ENCODE measurements at regions not wholly inside any gene's neighbourhood (a gene's known extent, or its start where the extent isn't known, plus 50 kb on each side); places are given as distances from the start of the nearest gene placed in this dataset.
"Not testable (repeated sequence)": the region's sequence is repeated elsewhere in the genome, so short reads cannot be mapped to it uniquely, and the experiment has no call there.

GRCh38 chr16:52309446-52310416, 237.2 kb downstream of the TOX3 start:
- DNase-seq (ENCODE audit: low read depth, low spot score) = no peak

GRCh38 chr16:52308051-52308450, 238.9 kb downstream of the TOX3 start:
- no peak for DNase-seq (ENCODE audit: low read depth, low spot score)

GRCh38 chr16:52301026-52301425, 245.9 kb downstream of the TOX3 start:
- no peak for DNase-seq (ENCODE audit: low read depth, low spot score)

- no peak for DNase-seq (ENCODE audit: low read depth, low spot score)
These were observed 248.2 kb downstream of the TOX3 start for GRCh38 chr16:52298769-52299168.

GRCh38 chr16:52296706-52297315, 250.1 kb downstream of the TOX3 start:
- not testable (repeated sequence) for DNase-seq (ENCODE audit: low read depth, low spot score)

GRCh38 chr16:52296076-52296475, 250.9 kb downstream of the TOX3 start:
- DNase-seq (ENCODE audit: low read depth, low spot score) = no peak

GRCh38 chr16:52294660-52295059, 252.3 kb downstream of the TOX3 start:
- DNase-seq (ENCODE audit: low read depth, low spot score) = no peak

GRCh38 chr16:52293204-52293603, 253.7 kb downstream of the TOX3 start:
- DNase-seq (ENCODE audit: low read depth, low spot score) = no peak

- DNase-seq (ENCODE audit: low read depth, low spot score) = no peak
These were observed 263.2 kb downstream of the TOX3 start for GRCh38 chr16:52283584-52284375.

GRCh38 chr16:52283018-52283417, 263.9 kb downstream of the TOX3 start:
- no peak for DNase-seq (ENCODE audit: low read depth, low spot score)

- no peak for DNase-seq (ENCODE audit: low read depth, low spot score)
These were observed 266.9 kb downstream of the TOX3 start for GRCh38 chr16:52280086-52280485.

- no peak for DNase-seq (ENCODE audit: low read depth, low spot score)
These were observed 275.7 kb downstream of the TOX3 start for GRCh38 chr16:52271088-52271750.

GRCh38 chr16:52265446-52265861, 281.5 kb downstream of the TOX3 start:
- DNase-seq (ENCODE audit: low read depth, low spot score) = no peak

- no peak for DNase-seq (ENCODE audit: low read depth, low spot score)
These were observed 289.4 kb downstream of the TOX3 start for GRCh38 chr16:52257534-52257933.

GRCh38 chr16:52256310-52257078, 290.4 kb downstream of the TOX3 start:
- DNase-seq (ENCODE audit: low read depth, low spot score) = no peak

GRCh38 chr16:52254746-52255145, 292.2 kb downstream of the TOX3 start:
- DNase-seq (ENCODE audit: low read depth, low spot score) = no peak

- no peak for DNase-seq (ENCODE audit: low read depth, low spot score)
These were observed 294.3 kb downstream of the TOX3 start for GRCh38 chr16:52252680-52253079.

GRCh38 chr16:52251495-52251894, 295.4 kb downstream of the TOX3 start:
- no peak for DNase-seq (ENCODE audit: low read depth, low spot score)

GRCh38 chr16:52247737-52248136, 299.2 kb downstream of the TOX3 start:
- no peak for DNase-seq (ENCODE audit: low read depth, low spot score)

GRCh38 chr16:52238710-52239109, 308.2 kb downstream of the TOX3 start:
- no peak for DNase-seq (ENCODE audit: low read depth, low spot score)

GRCh38 chr16:52237823-52238222, 309.1 kb downstream of the TOX3 start:
- DNase-seq (ENCODE audit: low read depth, low spot score) = no peak
